ACC112 (cell line): ENCODE measurements at regions not wholly inside any gene's neighbourhood (a gene's known extent, or its start where the extent isn't known, plus 50 kb on each side); places are given as distances from the start of the nearest gene placed in this dataset.

ENCODE experiments used
- H2AFZ ChIP-seq: fragments of 200-600 bp; sonication (generic); one replicate; pipeline ENCODE4 v1.6.0; 2017; ENCODE audit warnings: antibody characterized with exemption, low read length; ENCODE audit not compliant: unreplicated experiment
- H3K27ac ChIP-seq: fragments of 200-600 bp; sonication (generic); 2 replicates; pipeline ENCODE4 v1.5.1; 2014; ENCODE audit warnings: low read depth, mild to moderate bottlenecking, antibody characterized with exemption, low read length, moderate library complexity
- H3K27me3 ChIP-seq: fragments of 200-600 bp; sonication (generic); 2 replicates; pipeline ENCODE4 v1.6.1; 2014; ENCODE audit warnings: mild to moderate bottlenecking, antibody characterized with exemption, low read length, moderate library complexity, mixed read lengths; ENCODE audit not compliant: insufficient read depth
- H3K36me3 ChIP-seq: fragments of 200-600 bp; sonication (generic); 2 replicates; pipeline ENCODE4 v1.6.1; 2016; ENCODE audit warnings: mild to moderate bottlenecking, antibody characterized with exemption, low read length, moderate library complexity, mixed read lengths; ENCODE audit not compliant: insufficient read depth
- H3K4me1 ChIP-seq: fragments of 200-600 bp; sonication (generic); one replicate; pipeline ENCODE4 v1.6.1; 2016; ENCODE audit warnings: low read length, mixed read lengths; ENCODE audit not compliant: insufficient read depth, unreplicated experiment, control insufficient read depth
- H3K4me3 ChIP-seq: fragments of 200-600 bp; sonication (generic); 2 replicates; pipeline ENCODE4 v1.5.1; 2014; ENCODE audit warnings: mild to moderate bottlenecking, low read depth, low read length
- H3K79me2 ChIP-seq: fragments of 200-600 bp; sonication (generic); one replicate; pipeline ENCODE4 v1.6.0; 2016; ENCODE audit warnings: low read length; ENCODE audit not compliant: control insufficient read depth, unreplicated experiment, insufficient read depth

DNA sequence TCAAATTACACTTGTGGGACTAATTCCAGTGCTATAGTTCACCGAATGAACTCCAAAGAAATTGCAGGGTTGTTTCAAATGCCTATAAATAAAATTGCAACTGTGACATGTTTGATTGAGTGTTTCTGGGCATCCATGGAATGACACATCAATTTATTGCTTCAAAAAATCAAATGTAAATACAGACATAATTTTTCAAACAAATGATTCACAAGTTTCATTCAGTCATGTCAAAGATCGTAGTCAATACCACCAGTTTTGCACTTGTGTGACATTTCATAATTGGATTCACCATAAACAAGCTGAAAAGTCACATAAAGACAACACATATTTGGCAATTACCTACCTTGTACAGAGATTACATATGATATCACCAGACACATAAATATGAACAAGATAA is 350.8 kb downstream of the CDH2 start:
- no peaks in the 10 kb centered on the region for H3K36me3 ChIP-seq
- H3K27me3 ChIP-seq, result no peaks in the 10 kb centered on the region
- H2AFZ ChIP-seq, result no peak overlapping the region
- no peaks in the 10 kb centered on the region for H3K4me1 ChIP-seq
- H3K27ac ChIP-seq, result no peak overlapping the region
- H3K4me3 ChIP-seq, result no peak overlapping the region
- no peaks in the 10 kb centered on the region for H3K79me2 ChIP-seq

DNA sequence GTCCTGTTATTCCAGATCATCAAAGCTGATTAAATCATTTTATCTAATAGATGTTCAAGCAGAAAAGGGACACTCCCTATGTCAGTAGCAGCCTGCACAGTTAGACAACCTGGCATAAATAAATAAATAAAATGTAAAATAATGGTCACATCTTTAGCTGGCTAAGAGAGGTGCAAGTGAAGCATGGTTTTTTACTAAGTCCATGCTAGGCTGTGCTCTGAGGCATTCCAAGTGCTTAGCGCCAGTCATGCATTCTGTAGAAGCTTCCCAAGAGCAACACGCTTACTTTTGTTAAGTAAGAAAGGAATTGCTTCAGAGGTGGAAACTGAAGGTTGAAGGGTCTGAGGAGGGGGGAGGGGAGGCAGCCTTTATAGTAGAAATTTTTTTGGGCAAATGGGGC is 351.2 kb downstream of the CDH2 start:
- Histone ChIP-seq H3K4me3 (no peak overlapping the region), H3K27ac (no peak overlapping the region), H3K36me3 (no peaks in the 10 kb centered on the region), H2AFZ (no peak overlapping the region), H3K79me2 (no peaks in the 10 kb centered on the region), H3K4me1 (no peaks in the 10 kb centered on the region), H3K27me3 (no peaks in the 10 kb centered on the region)

DNA sequence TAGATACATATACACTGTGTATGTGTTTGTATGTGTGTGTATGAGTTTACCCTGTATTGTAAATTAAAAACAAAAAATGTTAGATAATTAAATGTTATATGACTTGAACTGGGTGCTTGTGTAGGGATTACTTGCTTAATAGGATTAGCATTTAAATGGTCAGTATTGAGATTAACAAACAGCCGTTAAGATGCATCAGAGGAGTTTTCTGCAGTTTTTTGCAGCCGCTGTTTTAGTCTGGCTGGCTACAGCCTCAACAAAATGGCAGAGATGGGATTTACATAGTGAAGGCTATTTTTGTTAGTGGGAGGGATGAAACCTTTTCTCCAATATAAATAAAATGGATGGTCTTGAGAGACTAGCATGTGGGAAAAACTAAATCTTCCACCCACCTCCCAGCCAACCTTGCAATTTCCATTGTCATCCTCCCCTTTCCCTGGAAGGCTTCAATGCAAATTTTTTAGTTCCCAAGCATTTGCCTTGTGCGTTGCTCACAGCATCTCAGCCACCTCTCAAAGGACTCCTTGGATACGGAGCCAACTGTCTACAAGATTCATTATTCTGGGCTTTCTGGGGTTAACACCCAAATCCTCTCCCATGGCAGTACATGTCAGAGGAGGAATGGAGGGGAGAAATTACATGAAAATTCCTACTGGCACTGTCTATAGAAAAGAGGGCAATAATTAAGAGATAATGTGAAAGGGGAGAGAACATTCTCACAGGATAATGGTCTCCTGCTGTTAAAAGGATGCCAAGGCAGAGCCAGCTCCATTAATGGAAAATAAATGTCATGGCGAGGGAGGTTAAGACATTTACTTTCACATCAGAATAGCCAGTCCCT is 351.9 kb downstream of the CDH2 start:
- no peaks in the 10 kb centered on the region for H3K79me2 ChIP-seq
- H3K4me3 ChIP-seq, result no peak overlapping the region

GRCh38 chr18:27824275-27824674 is 352.7 kb downstream of the CDH2 start:
- Histone ChIP-seq H3K4me1 (no peaks in the 10 kb centered on the region), H3K4me3 (no peak overlapping the region), H3K27me3 (no peaks in the 10 kb centered on the region), H3K79me2 (no peaks in the 10 kb centered on the region), H2AFZ (no peak overlapping the region), H3K27ac (no peak overlapping the region), H3K36me3 (no peaks in the 10 kb centered on the region)

More for the DNA sequence above, 351.9 kb downstream of the CDH2 start:
- H2AFZ ChIP-seq, result no peak overlapping the region
- no peaks in the 10 kb centered on the region for H3K27me3 ChIP-seq
- H3K4me1 ChIP-seq, result no peaks in the 10 kb centered on the region
- H3K36me3 ChIP-seq, result no peaks in the 10 kb centered on the region
- no peak overlapping the region for H3K27ac ChIP-seq

- Histone ChIP-seq H3K4me1 (no peaks in the 10 kb centered on the region), H3K27me3 (no peaks in the 10 kb centered on the region), H3K79me2 (no peaks in the 10 kb centered on the region), H2AFZ (no peak overlapping the region), H3K27ac (no peak overlapping the region), H3K36me3 (no peaks in the 10 kb centered on the region), H3K4me3 (no peak overlapping the region)
Observed at GRCh38 chr18:27823053-27823452, 353.9 kb downstream of the CDH2 start.

GRCh38 chr18:27808683-27809082 is 368.2 kb downstream of the CDH2 start:
- no peaks in the 10 kb centered on the region for H3K79me2 ChIP-seq
- H3K4me1 ChIP-seq, result no peaks in the 10 kb centered on the region
- H3K27ac ChIP-seq, result no peak overlapping the region
- no peak overlapping the region for H3K4me3 ChIP-seq
- H3K36me3 ChIP-seq, result no peaks in the 10 kb centered on the region
- no peak overlapping the region for H2AFZ ChIP-seq
- no peaks in the 10 kb centered on the region for H3K27me3 ChIP-seq

GRCh38 chr18:27803957-27804356 is 373.0 kb downstream of the CDH2 start:
- H3K27me3 ChIP-seq, result no peaks in the 10 kb centered on the region
- no peak overlapping the region for H2AFZ ChIP-seq
- H3K4me1 ChIP-seq, result no peaks in the 10 kb centered on the region

DNA sequence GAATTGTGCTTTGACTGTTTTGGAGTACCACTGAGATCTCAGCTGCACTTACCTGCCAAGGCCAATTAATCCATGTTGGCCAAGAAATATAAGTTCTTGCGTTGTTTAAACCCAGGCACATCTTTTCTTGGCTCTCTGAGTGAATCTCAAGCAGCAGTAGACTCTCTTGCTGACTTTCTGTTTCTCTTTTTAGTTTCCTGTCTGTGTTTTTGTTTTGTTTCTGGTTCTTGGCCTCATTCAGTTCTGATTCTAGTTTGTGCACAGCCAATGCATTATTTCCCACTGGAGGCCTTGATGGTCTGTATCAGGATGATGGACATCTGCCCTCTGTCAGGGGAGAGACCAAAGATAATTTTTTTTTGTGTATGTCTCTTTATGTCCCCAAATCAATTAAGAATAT is 379.4 kb downstream of the CDH2 start:
- peak overlapping the region; percentile 59 for H2AFZ ChIP-seq

More at GRCh38 chr18:27803957-27804356, 373.0 kb downstream of the CDH2 start:
- no peaks in the 10 kb centered on the region for H3K79me2 ChIP-seq
- H3K36me3 ChIP-seq, result no peaks in the 10 kb centered on the region
- H3K27ac ChIP-seq, result no peak overlapping the region
- no peak overlapping the region for H3K4me3 ChIP-seq

DNA sequence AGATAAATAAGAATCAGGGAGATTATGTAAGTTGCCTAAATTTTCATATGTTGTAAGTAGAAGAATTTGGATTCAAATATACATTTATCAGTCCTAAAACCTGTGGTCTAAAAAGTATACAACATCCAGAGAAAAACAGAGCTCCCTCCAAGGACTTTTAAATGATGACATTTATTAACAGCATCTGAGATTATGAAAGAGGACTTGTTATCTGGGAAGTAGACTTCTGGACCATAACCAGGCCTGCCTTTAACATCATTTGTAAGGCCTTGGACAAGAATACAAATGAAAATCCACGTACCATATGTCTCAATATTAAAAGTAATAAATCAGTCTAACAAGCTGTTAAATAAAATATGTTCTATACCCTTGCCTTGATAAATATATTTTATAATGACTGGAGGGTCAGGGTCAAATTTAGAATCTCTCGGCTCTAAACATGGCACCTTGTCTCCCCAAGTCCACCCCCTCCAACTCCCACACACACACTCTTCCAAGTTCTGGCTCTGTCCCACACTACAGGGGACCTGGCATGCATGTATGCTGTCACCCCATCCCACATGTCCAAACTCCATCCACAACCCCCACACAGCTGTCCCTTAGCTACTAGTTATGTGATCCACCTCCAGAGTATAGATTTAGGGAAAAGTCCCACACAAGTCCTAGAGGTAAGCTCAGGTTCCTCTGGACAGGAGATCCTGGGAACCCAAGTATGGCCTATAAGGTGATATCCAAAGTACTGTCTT is 382.6 kb downstream of the CDH2 start:
- Histone ChIP-seq H3K79me2 (no peaks in the 10 kb centered on the region), H3K4me1 (peaks cover 6% of the 10 kb centered on the region), H3K27me3 (no peaks in the 10 kb centered on the region), H2AFZ (no peak overlapping the region), H3K36me3 (no peaks in the 10 kb centered on the region), H3K4me3 (no peak overlapping the region), H3K27ac (no peak overlapping the region)

More for the DNA sequence above, 379.4 kb downstream of the CDH2 start:
- Histone ChIP-seq H3K27me3 (no peaks in the 10 kb centered on the region), H3K4me3 (no peak overlapping the region), H3K79me2 (no peaks in the 10 kb centered on the region), H3K36me3 (no peaks in the 10 kb centered on the region), H3K4me1 (peaks cover 6% of the 10 kb centered on the region), H3K27ac (no peak overlapping the region)

- Histone ChIP-seq H3K36me3 (no peaks in the 10 kb centered on the region), H2AFZ (peak overlapping the region; percentile 24), H3K27me3 (no peaks in the 10 kb centered on the region), H3K27ac (no peak overlapping the region), H3K4me3 (no peak overlapping the region), H3K79me2 (no peaks in the 10 kb centered on the region), H3K4me1 (peaks cover 6% of the 10 kb centered on the region)
Observed at GRCh38 chr18:27793013-27793785, 383.7 kb downstream of the CDH2 start.
